SU-DHL-6 (cell line): ENCODE measurements at regions not wholly inside any gene's neighbourhood (a gene's known extent, or its start where the extent isn't known, plus 50 kb on each side); places are given as distances from the start of the nearest gene placed in this dataset.

ENCODE experiments used
- H2AFZ ChIP-seq: fragments of 200-600 bp; sonication (generic); 2 replicates; pipeline ENCODE4 v1.6.1; 2014; ENCODE audit warnings: low read depth, mild to moderate bottlenecking, moderate library complexity, mixed read lengths, antibody characterized with exemption, low read length; ENCODE audit not compliant: severe bottlenecking
- H3F3A ChIP-seq: fragments of 200-600 bp; shearing (Covaris generic); 2 replicates; pipeline ENCODE4 v1.6.0; 2016; ENCODE audit warnings: antibody characterized with exemption, mild to moderate bottlenecking; ENCODE audit not compliant: insufficient read depth
- H3K27ac ChIP-seq: fragments of 200-600 bp; sonication (generic); 2 replicates; pipeline ENCODE4 v1.5.1; 2016; ENCODE audit warnings: low read depth, mild to moderate bottlenecking, low read length, moderate library complexity, mixed read lengths
- H3K27me3 ChIP-seq: fragments of 200-600 bp; sonication (generic), shearing (Covaris generic); 2 replicates; pipeline ENCODE4 v1.6.0; 2014; ENCODE audit warnings: mild to moderate bottlenecking, low read length
- H3K36me3 ChIP-seq: fragments of 200-600 bp; sonication (generic); 2 replicates; pipeline ENCODE4 v1.6.1; 2014; ENCODE audit warnings: mild to moderate bottlenecking, low read length, mixed read lengths
- H3K4me2 ChIP-seq: fragments of 300-600, 200-600 bp; shearing (Covaris generic), sonication (generic); 2 replicates; pipeline ENCODE4 v1.6.0; 2014; ENCODE audit warnings: low read length, low read depth, mild to moderate bottlenecking; ENCODE audit not compliant: poor library complexity, severe bottlenecking
- H3K4me3 ChIP-seq: fragments of 200-600 bp; sonication (generic); 2 replicates; pipeline ENCODE4 v1.5.1; 2014; ENCODE audit warnings: antibody characterized with exemption, low read length, mild to moderate bottlenecking, mixed read lengths; ENCODE audit not compliant: insufficient read depth, poor library complexity, severe bottlenecking
- H3K79me2 ChIP-seq: fragments of 200-600 bp; sonication (generic); 2 replicates; pipeline ENCODE4 v1.6.1; 2014; ENCODE audit warnings: mild to moderate bottlenecking, low read length, moderate library complexity; ENCODE audit not compliant: insufficient read depth
- H3K9ac ChIP-seq: fragments of 200-600 bp; sonication (generic); 2 replicates; pipeline ENCODE4 v1.7.0; 2014; ENCODE audit warnings: mild to moderate bottlenecking, low read length
- H3K9me2 ChIP-seq: fragments of 200-600 bp; sonication (generic); replicated peaks from 2 replicates; pipeline ENCODE4 v1.6.1; 2014; ENCODE audit warnings: low read length; ENCODE audit not compliant: insufficient read depth
- H3K9me3 ChIP-seq: fragments of 200-600 bp; sonication (generic); 2 replicates; pipeline ENCODE4 v1.6.1; 2014; ENCODE audit warnings: low read length, mixed read lengths; ENCODE audit not compliant: insufficient read depth
- H4K20me1 ChIP-seq: fragments of 200-600 bp; sonication (generic); 2 replicates; pipeline ENCODE4 v1.6.1; 2014; ENCODE audit warnings: low read depth, mild to moderate bottlenecking, antibody characterized with exemption, low read length, moderate library complexity, mixed read lengths
- EZH2phosphoT487 ChIP-seq: fragments of 200-600 bp; sonication (generic), shearing (Covaris generic); conservative IDR thresholded peaks from 2 replicates; pipeline ENCODE4 v1.6.1; 2018; ENCODE audit warnings: mild to moderate bottlenecking, antibody characterized with exemption, low read length, moderate library complexity, mixed read lengths
- TF ChIP-seq, protein P1 (sequence below): fragments of 200-600 bp; sonication (generic); IDR thresholded peaks from one replicate; pipeline ENCODE4 v1.5.1; 2017; ENCODE audit warnings: antibody characterized with exemption, mild to moderate bottlenecking, low read length, moderate library complexity; ENCODE audit not compliant: insufficient read depth, poor library complexity, severe bottlenecking

DNA sequence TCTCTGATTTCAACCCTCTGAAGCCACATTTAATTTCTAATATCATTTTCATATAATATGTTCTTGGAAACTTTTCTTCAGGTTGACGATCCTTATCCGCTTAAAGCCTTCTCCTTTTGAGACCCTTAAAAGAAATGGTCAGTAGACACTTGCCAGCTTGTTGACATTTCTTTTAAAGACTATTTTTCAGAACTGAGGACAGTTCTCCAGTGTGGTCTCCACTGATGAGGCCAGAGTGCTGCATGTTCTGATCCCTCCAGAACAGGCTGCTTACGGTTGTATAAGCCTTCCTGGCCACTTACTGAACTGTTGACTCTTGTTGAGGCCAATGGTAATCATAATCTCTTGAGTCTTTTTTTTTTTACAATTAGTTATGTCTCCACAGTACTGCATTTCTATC is 477.3 kb downstream of the FGF9 start:
- Histone ChIP-seq H3K27ac (no peak overlapping the region), H3K9me2 (no peaks in the 10 kb centered on the region), H3F3A (no peaks in the 10 kb centered on the region), H2AFZ (no peak overlapping the region), H3K9ac (no peak overlapping the region), H3K79me2 (no peaks in the 10 kb centered on the region), H3K4me2 (no peak overlapping the region), H4K20me1 (no peaks in the 10 kb centered on the region), H3K27me3 (no peaks in the 10 kb centered on the region), H3K36me3 (no peaks in the 10 kb centered on the region), H3K9me3 (no peaks in the 10 kb centered on the region), H3K4me3 (no peak overlapping the region)
- TF ChIP-seq, protein P1, sequence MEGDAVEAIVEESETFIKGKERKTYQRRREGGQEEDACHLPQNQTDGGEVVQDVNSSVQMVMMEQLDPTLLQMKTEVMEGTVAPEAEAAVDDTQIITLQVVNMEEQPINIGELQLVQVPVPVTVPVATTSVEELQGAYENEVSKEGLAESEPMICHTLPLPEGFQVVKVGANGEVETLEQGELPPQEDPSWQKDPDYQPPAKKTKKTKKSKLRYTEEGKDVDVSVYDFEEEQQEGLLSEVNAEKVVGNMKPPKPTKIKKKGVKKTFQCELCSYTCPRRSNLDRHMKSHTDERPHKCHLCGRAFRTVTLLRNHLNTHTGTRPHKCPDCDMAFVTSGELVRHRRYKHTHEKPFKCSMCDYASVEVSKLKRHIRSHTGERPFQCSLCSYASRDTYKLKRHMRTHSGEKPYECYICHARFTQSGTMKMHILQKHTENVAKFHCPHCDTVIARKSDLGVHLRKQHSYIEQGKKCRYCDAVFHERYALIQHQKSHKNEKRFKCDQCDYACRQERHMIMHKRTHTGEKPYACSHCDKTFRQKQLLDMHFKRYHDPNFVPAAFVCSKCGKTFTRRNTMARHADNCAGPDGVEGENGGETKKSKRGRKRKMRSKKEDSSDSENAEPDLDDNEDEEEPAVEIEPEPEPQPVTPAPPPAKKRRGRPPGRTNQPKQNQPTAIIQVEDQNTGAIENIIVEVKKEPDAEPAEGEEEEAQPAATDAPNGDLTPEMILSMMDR: no peak

DNA sequence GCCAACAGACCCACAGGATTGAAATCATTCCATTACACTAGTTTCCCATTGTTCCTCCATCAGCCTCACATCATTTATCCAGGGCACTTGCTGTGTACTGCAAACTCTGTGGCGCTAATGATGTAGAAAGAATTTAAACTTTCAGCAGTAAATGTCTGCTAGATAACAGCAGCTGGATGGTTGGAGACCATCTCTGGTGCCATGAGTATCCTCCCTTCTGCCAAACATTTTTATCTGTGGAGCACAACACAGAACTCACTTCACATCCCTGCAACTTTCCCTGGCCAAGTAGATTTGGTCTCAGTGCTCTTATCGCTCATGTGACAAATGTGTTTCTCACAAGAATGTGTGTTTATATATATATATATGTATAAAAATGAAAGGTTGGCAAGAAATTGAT is 481.9 kb downstream of the FGF9 start:
- no peak overlapping the region for H3K27ac ChIP-seq
- H4K20me1 ChIP-seq: no peaks in the 10 kb centered on the region
- H3F3A ChIP-seq: no peaks in the 10 kb centered on the region
- H3K4me2 ChIP-seq: no peak overlapping the region
- H3K9me3 ChIP-seq: no peaks in the 10 kb centered on the region
- no peaks in the 10 kb centered on the region for H3K9me2 ChIP-seq
- H3K27me3 ChIP-seq: no peaks in the 10 kb centered on the region
- H2AFZ ChIP-seq: no peak overlapping the region
- H3K36me3 ChIP-seq: no peaks in the 10 kb centered on the region
- TF ChIP-seq, protein P1: no peak
- TF ChIP-seq EZH2phosphoT487: no peak
- H3K79me2 ChIP-seq: no peaks in the 10 kb centered on the region
- H3K9ac ChIP-seq: no peak overlapping the region
- H3K4me3 ChIP-seq: no peak overlapping the region

DNA sequence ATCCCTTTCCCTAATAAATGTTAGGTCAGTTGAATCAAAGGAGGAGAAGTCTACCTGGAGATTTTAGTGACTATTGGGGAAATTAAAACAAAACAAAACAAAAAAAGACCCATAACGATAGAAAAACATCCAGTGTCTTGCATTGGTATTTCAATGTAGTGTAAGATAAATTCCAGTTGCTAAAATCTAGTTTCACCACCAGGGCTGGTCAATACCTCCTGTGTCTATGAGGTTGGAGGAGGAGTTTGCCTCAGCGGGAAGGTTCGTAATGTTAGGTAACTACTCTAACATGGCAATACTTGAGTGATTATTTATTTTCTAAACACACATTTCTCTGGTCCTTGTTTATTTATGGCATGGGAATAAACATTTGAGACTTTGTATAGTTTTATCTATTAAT is 483.2 kb downstream of the FGF9 start:
- Histone ChIP-seq H3K36me3 (no peaks in the 10 kb centered on the region), H3K4me2 (no peak overlapping the region), H3K9me2 (no peaks in the 10 kb centered on the region), H4K20me1 (no peaks in the 10 kb centered on the region), H2AFZ (no peak overlapping the region), H3K4me3 (no peak overlapping the region), H3K9ac (no peak overlapping the region), H3K9me3 (no peaks in the 10 kb centered on the region), H3F3A (no peaks in the 10 kb centered on the region), H3K79me2 (no peaks in the 10 kb centered on the region), H3K27ac (no peak overlapping the region), H3K27me3 (no peaks in the 10 kb centered on the region)
- TF ChIP-seq EZH2phosphoT487: no peak
- TF ChIP-seq, protein P1: no peak

DNA sequence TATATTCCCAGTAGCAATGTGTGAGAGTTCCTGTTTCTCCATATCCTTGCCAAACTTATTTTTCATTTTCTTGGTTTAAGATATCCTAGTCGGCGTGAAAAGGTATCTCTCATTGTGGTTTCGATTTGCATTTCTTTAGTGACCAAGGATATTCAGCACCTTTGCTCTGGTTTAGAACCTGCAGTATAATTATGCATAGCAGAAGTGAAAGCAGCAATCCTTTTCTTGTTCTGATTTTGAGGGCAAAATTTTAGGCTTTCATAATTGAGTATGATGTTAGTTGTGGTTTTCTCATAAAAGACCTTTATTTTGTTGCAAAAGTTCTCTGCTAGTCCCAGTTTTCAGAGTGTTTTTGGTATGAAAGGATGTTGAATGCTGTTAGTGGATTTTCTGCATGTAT is 491.0 kb downstream of the FGF9 start:
- Histone ChIP-seq H3K79me2 (no peaks in the 10 kb centered on the region), H3K27me3 (no peaks in the 10 kb centered on the region; the same call in 1 of the 2 replicates), H3K27ac (no peak overlapping the region), H3K36me3 (no peaks in the 10 kb centered on the region), H2AFZ (no peak overlapping the region), H3F3A (no peaks in the 10 kb centered on the region), H3K9me2 (no peaks in the 10 kb centered on the region), H3K4me3 (no peak overlapping the region), H4K20me1 (no peaks in the 10 kb centered on the region), H3K9me3 (no peaks in the 10 kb centered on the region), H3K9ac (no peak overlapping the region), H3K4me2 (no peak overlapping the region)
- TF ChIP-seq, protein P1: no peak
- TF ChIP-seq EZH2phosphoT487: no peak
